SH-SY5Y (cell line): ENCODE measurements at regions not wholly inside any gene's neighbourhood (a gene's known extent, or its start where the extent isn't known, plus 50 kb on each side); places are given as distances from the start of the nearest gene placed in this dataset.
A peak's percentile ranks its signal among the peaks of the same experiment; 100 is the strongest.

ENCODE experiments used
- GATA2 ChIP-seq: IDR thresholded peaks from 2 replicates; pipeline ENCODE4 v1.6.1; 2011; ENCODE audit warnings: mild to moderate bottlenecking, low read depth, low read length
- GATA3 ChIP-seq: IDR thresholded peaks from 2 replicates; pipeline ENCODE4 v1.6.1; 2011; ENCODE audit warnings: low read depth, mild to moderate bottlenecking, low read length, moderate library complexity

- TF ChIP-seq GATA3 (no peak), GATA2 (peak; percentile 57)
Measured at GRCh38 chr5:164188733-164189148, 683.3 kb downstream of the MAT2B start.
